GM12878 (cell line): ENCODE measurements at regions not wholly inside any gene's neighbourhood (a gene's known extent, or its start where the extent isn't known, plus 50 kb on each side); places are given as distances from the start of the nearest gene placed in this dataset.
A peak's percentile ranks its signal among the peaks of the same experiment; 100 is the strongest.

Experiments
- ATAC-seq: fragments of 200-7000 bp; cut with Tn5 transposase; 3 replicates; pipeline ENCODE4 v1.9.1; 2020; ENCODE audit warnings: mild to moderate bottlenecking, moderate library complexity
- BruUV-seq: library from RNA; stranded (reverse); fragments of 400-500 nt; replicated peaks from 2 replicates; lab custom pipeline; 2021; lab: Mats Ljungman, UMichigan
- CTCF ChIA-PET: fragments of 300-600 bp; sonication (Branson Sonifier 250); formaldehyde crosslinking; extraction: SDS; loops from one replicate; lab custom pipeline; 2021; ENCODE audit warnings: inconsistent platforms; lab: Yijun Ruan, JAX
- POLR2A ChIA-PET: fragments of 350-600 bp; formaldehyde crosslinking; extraction: SDS; loops from one replicate; lab custom pipeline; 2021; ENCODE audit warnings: inconsistent platforms; lab: Charles Lee
- RAD21 ChIA-PET: fragments of 300-600 bp; sonication (Branson Sonifier 250); formaldehyde crosslinking; loops from one replicate; lab custom pipeline; 2023; ENCODE audit warnings: antibody characterized with exemption; ENCODE audit not compliant: unreplicated experiment; lab: Charles Lee
- SMC1A ChIA-PET: fragments of 300-600 bp; sonication (Branson Sonifier 250); formaldehyde crosslinking; loops from one replicate; lab custom pipeline; 2023; ENCODE audit not compliant: unreplicated experiment, uncharacterized antibody; lab: Charles Lee
- DNase-seq: peaks from one replicate; pipeline ENCODE4 v3.0.0-alpha.2; 2011; ENCODE audit warnings: low read depth, low spot score
- FAIRE-seq: peaks from 3 replicates; lab custom pipeline; 2011; peaks lifted over from hg19 to GRCh38; lab: Jason Lieb, UNC
- H2AFZ ChIP-seq: 2 replicates; pipeline ENCODE4 v1.6.0; 2011; ENCODE audit warnings: low read depth, low read length, control low read depth; ENCODE audit not compliant: control insufficient read depth
- H3K27ac ChIP-seq: 2 replicates; pipeline ENCODE4 v1.5.1; 2011; ENCODE audit warnings: control low read depth; ENCODE audit not compliant: control insufficient read depth, insufficient read depth
- H3K27me3 ChIP-seq, 2 experiments: replicated peaks in 1 of 2; 2 replicates each; pipeline versions ENCODE4 v1.6.0 to v1.6.1; 2011; ENCODE audit warnings: low read length in 1 of 2; ENCODE audit not compliant: control insufficient read depth in 2 of 2, insufficient read depth in 2 of 2
- H3K36me3 ChIP-seq, 2 experiments: 2 replicates each; pipeline ENCODE4 v1.5.1; 2011; ENCODE audit warnings: low read length in 1 of 2; ENCODE audit not compliant: control insufficient read depth in 2 of 2, insufficient read depth in 2 of 2
- H3K4me1 ChIP-seq: 2 replicates; pipeline ENCODE4 v1.6.1; 2011; ENCODE audit warnings: mild to moderate bottlenecking, low read length, moderate library complexity, mixed read lengths; ENCODE audit not compliant: control insufficient read depth, insufficient read depth
- H3K4me2 ChIP-seq: 2 replicates; pipeline ENCODE4 v1.6.0; 2011; ENCODE audit warnings: control low read depth; ENCODE audit not compliant: control insufficient read depth, insufficient read depth
- H3K4me3 ChIP-seq: fragments of 200-600 bp; sonication (generic); 2 replicates; pipeline ENCODE4 v1.5.1; 2016
- H3K79me2 ChIP-seq: 2 replicates; pipeline ENCODE4 v1.6.0; 2011; ENCODE audit warnings: low read length; ENCODE audit not compliant: control insufficient read depth, insufficient read depth
- H3K9ac ChIP-seq: 2 replicates; pipeline ENCODE4 v1.8.0; 2011; ENCODE audit warnings: low read length, control low read depth, mixed read lengths; ENCODE audit not compliant: control insufficient read depth, insufficient read depth
- H3K9me3 ChIP-seq: replicated peaks from 3 replicates; pipeline ENCODE4 v1.5.1; 2011; ENCODE audit warnings: mild to moderate bottlenecking, low read length; ENCODE audit not compliant: control insufficient read depth, insufficient read depth
- H4K20me1 ChIP-seq: 2 replicates; pipeline ENCODE4 v1.6.0; 2011; ENCODE audit not compliant: control insufficient read depth, insufficient read depth
- BMI1 ChIP-seq: fragments of 450-650 bp; IDR thresholded peaks from 2 replicates; pipeline ENCODE4 v1.6.1; 2016; ENCODE audit warnings: mild to moderate bottlenecking, moderate library complexity, borderline replicate concordance
- CHD2 ChIP-seq: IDR thresholded peaks from 2 replicates; pipeline ENCODE4 v1.6.1; 2011; ENCODE audit warnings: low read depth, low read length, improper control_type of control experiment, borderline replicate concordance
- CHD4 ChIP-seq: fragments of 200-600 bp; sonication (generic); IDR thresholded peaks from 2 replicates; pipeline ENCODE4 v1.6.1; 2016; ENCODE audit warnings: mild to moderate bottlenecking
- EP300 ChIP-seq, 2 experiments: fragments of 150-350 bp in 1 of 2; IDR thresholded peaks; 2 replicates each; pipeline ENCODE4 v1.6.1; 2011 to 2012; ENCODE audit warnings: low read depth in 2 of 2, low read length in 2 of 2, borderline replicate concordance in 1 of 2, improper control_type of control experiment in 1 of 2, inconsistent platforms in 1 of 2; ENCODE audit not compliant: control insufficient read depth in 1 of 2
- GATAD2B ChIP-seq: fragments of 450-650 bp; conservative IDR thresholded peaks from 2 replicates; pipeline ENCODE4 v1.6.1; 2017; ENCODE audit warnings: low read depth, mild to moderate bottlenecking, moderate library complexity
- HDAC2 ChIP-seq: fragments of 200-600 bp; sonication (generic); IDR thresholded peaks from 2 replicates; pipeline ENCODE4 v1.6.1; 2017
- HDAC6 ChIP-seq: fragments of 200-600 bp; sonication (generic); IDR thresholded peaks from one replicate; pipeline ENCODE4 v1.8.0; 2017; ENCODE audit warnings: antibody characterized with exemption; ENCODE audit not compliant: unreplicated experiment
- JUND ChIP-seq: IDR thresholded peaks from 2 replicates; pipeline ENCODE4 v1.6.1; 2012; ENCODE audit warnings: low read depth, mild to moderate bottlenecking, low read length, improper control_type of control experiment, moderate library complexity
- NFXL1 ChIP-seq: fragments of 450-650 bp; IDR thresholded peaks from 2 replicates; pipeline ENCODE4 v1.6.1; 2017; ENCODE audit warnings: antibody characterized with exemption, mild to moderate bottlenecking, borderline replicate concordance
- NR2F1 ChIP-seq: fragments of 450-650 bp; conservative IDR thresholded peaks from 2 replicates; pipeline ENCODE4 v1.6.1; 2017; ENCODE audit warnings: mild to moderate bottlenecking
- PAX5 ChIP-seq: IDR thresholded peaks from 2 replicates; pipeline ENCODE4 v1.6.1; 2011; ENCODE audit warnings: low read depth, low read length, borderline replicate concordance
- RAD21 ChIP-seq: IDR thresholded peaks from 2 replicates; pipeline ENCODE4 v1.6.1; 2011; ENCODE audit warnings: mild to moderate bottlenecking, low read depth, low read length, moderate library complexity; ENCODE audit not compliant: insufficient read depth
- SIN3A ChIP-seq: IDR thresholded peaks from 2 replicates; pipeline ENCODE4 v1.6.1; 2012; ENCODE audit warnings: low read depth, low read length, improper control_type of control experiment
- SMARCA5 ChIP-seq: fragments of 450-650 bp; IDR thresholded peaks from 2 replicates; pipeline ENCODE4 v1.6.1; 2017; ENCODE audit warnings: mild to moderate bottlenecking
- STAT3 ChIP-seq: IDR thresholded peaks from 2 replicates; pipeline ENCODE4 v1.6.1; 2011; ENCODE audit warnings: low read depth, low read length, improper control_type of control experiment
- TCF12 ChIP-seq: IDR thresholded peaks from 2 replicates; pipeline ENCODE4 v1.6.1; 2011; ENCODE audit warnings: low read depth, mild to moderate bottlenecking, low read length
- ZBTB33 ChIP-seq: fragments of 450-650 bp; IDR thresholded peaks from 2 replicates; pipeline ENCODE4 v1.6.1; 2017; ENCODE audit warnings: mild to moderate bottlenecking
- ZNF217 ChIP-seq: fragments of 450-650 bp; IDR thresholded peaks from 2 replicates; pipeline ENCODE4 v1.6.1; 2017; ENCODE audit warnings: antibody characterized with exemption, mild to moderate bottlenecking
- WGBS: methylation state at CpG from one replicate; pipeline ENCODE4 v1.1.6; 2016; ENCODE audit warnings: low lambda C conversion rate; ENCODE audit not compliant: insufficient replicate concordance, insufficient coverage; ENCODE audit errors: missing lambda C conversion rate; 5-methylcytosine and 5-hydroxymethylcytosine counted together
- in situ Hi-C: fragments of 300-500 bp; cut with MboI; formaldehyde crosslinking; loops from 9 replicates; pipeline ENCODE4 v1.14.3; 2018; ENCODE audit warnings: mixed read lengths
- intact Hi-C: fragments of 100-400 bp; cut with micrococcal nuclease; formaldehyde crosslinking; loops from one replicate; pipeline ENCODE4 v1.14.2; 2022; ENCODE audit not compliant: unreplicated experiment

GRCh38 chr16:85377388-85378144 is 235.6 kb upstream of the GSE1 start:
- SMC1A ChIA-PET, result no interaction called here

GRCh38 chr16:85378145-85379040 is 234.7 kb upstream of the GSE1 start:
- FAIRE-seq, result no peak
- Histone ChIP-seq H3K9ac (no peak overlapping the region), H3K79me2 (no peaks in the 10 kb centered on the region), H3K4me2 (no peak overlapping the region), H4K20me1 (no peaks in the 10 kb centered on the region; the same call in 1 of the 2 replicates), H3K9me3 (no peaks in the 10 kb centered on the region), H2AFZ (no peak overlapping the region), H3K36me3 (no peaks in the 10 kb centered on the region), H3K27me3 (peaks cover 0 to 2% of the 10 kb centered on the region in 2 experiments), H3K4me3 (no peak overlapping the region), H3K4me1 (no peaks in the 10 kb centered on the region), H3K27ac (no peak overlapping the region)
- TF ChIP-seq GATAD2B, result no peak
- TF ChIP-seq HDAC2, result no peak
- TF ChIP-seq EP300 (IDR thresholded peaks at IDR 0.05; ENCODE audit: borderline replicate concordance in 1 of 2, control insufficient read depth in 1 of 2, low read depth in 2 of 2, low read length in 2 of 2), result no peak
- no peak for TF ChIP-seq STAT3
- TF ChIP-seq ZBTB33, result no peak
- TF ChIP-seq HDAC6, result no peak
- TF ChIP-seq RAD21, result no peak
- no peak for TF ChIP-seq JUND
- TF ChIP-seq NFXL1, result no peak
- no peak for TF ChIP-seq SIN3A
- no peak for TF ChIP-seq PAX5
- TF ChIP-seq BMI1, result no peak
- no peak for TF ChIP-seq CHD4
- no peak for TF ChIP-seq ZNF217
- no peak for ATAC-seq
- ChIA-PET POLR2A (no interaction called here), SMC1A (no interaction called here), RAD21 (no interaction called here), CTCF (no interaction called here)
- in situ Hi-C loops, result no loop called here
- intact Hi-C loops, result no loop called here
- BruUV-seq, result no TSS peak
- WGBS, result 21% methylated on average over 15 of the region's 16 CpGs
- no peak for DNase-seq

More at GRCh38 chr16:85377388-85378144, 235.6 kb upstream of the GSE1 start:
- H3K27me3 ChIP-seq, result peaks cover 0 to 2% of the 10 kb centered on the region in 2 experiments
- no peaks in the 10 kb centered on the region for H3K79me2 ChIP-seq
- ChIA-PET POLR2A (no interaction called here), RAD21 (no interaction called here), CTCF (no interaction called here)
- no peak for ATAC-seq
- intact Hi-C loops (no loop called here), in situ Hi-C loops (no loop called here)
- H3K27ac ChIP-seq, result no peak overlapping the region
- no peak for DNase-seq
- H4K20me1 ChIP-seq, result no peaks in the 10 kb centered on the region
- 3% methylated on average over 16 of the region's 16 CpGs for WGBS
- H3K4me3 ChIP-seq, result no peak overlapping the region
- H3K4me1 ChIP-seq, result no peaks in the 10 kb centered on the region
- no peaks in the 10 kb centered on the region for H3K9me3 ChIP-seq
- no peak overlapping the region for H3K9ac ChIP-seq
- no peak for TF ChIP-seq CHD2
- TF ChIP-seq TCF12, result no peak
- 0 out of 2 replicates have a peak, but pooled peaks have one; percentile 29 for TF ChIP-seq SMARCA5
- TF ChIP-seq NR2F1, result no peak
- no peak for FAIRE-seq
- H2AFZ ChIP-seq, result no peak overlapping the region
- H3K4me2 ChIP-seq, result no peak overlapping the region
- H3K36me3 ChIP-seq, result no peaks in the 10 kb centered on the region
- no TSS peak for BruUV-seq
